ENCODE measurements at regions not wholly inside any gene's neighbourhood (a gene's known extent, or its start where the extent isn't known, plus 50 kb on each side); places are given as distances from the start of the nearest gene placed in this dataset.

DNA sequence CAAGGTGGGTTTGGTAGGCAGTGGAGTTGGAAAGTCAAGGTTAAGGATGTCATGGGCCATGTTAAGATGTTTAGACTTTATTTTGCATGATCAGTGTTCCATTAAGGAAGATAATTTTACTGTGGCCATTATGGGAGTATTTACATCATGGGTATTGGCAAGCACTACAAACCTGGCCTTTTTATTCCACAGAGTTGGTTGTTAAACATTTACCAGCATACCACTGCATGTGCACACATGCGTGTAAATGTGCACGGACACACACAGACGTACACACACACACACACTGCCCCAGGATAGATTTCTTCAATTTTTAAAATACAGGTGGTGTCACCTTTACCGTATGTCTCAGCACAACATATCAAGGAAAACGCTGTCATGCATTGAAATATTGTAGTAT lies 51.4 kb upstream of the ITGA6 start:
- Histone ChIP-seq H3K4me1 (ENCODE audit: control insufficient read depth in 2 of 3, insufficient read depth in 2 of 3, low read depth in 1 of 3, low read length in 3 of 3) (peaks cover 3 to 49% (median 31%) of the 10 kb centered on the region in 3 donors), H3K27me3 (ENCODE audit: control insufficient read depth, insufficient read depth, low read length) (no peaks in the 10 kb centered on the region), H3K36me3 (ENCODE audit: control insufficient read depth in 2 of 3, insufficient read depth in 3 of 3, low read length in 3 of 3) (no peaks in the 10 kb centered on the region), H3K27ac (ENCODE audit: low read depth in 2 of 2, low read length in 2 of 2) (peak overlapping the region in 1 of 2 donors; percentile 87), H3K9ac (ENCODE audit: low read length in 3 of 3) (no peak overlapping the region), H3K4me3 (ENCODE audit: low read length in 3 of 3) (peak overlapping the region in 1 of 3 donors; percentile 19), H3K9me3 (ENCODE audit: control insufficient read depth in 2 of 3, insufficient read depth in 1 of 3, low read length in 3 of 3) (no peaks in the 10 kb centered on the region)
- DNase-seq (no peak), FAIRE-seq (no peak)
- intact Hi-C loops (cut with DNase I): no loop called here
- TF ChIP-seq, protein P1, sequence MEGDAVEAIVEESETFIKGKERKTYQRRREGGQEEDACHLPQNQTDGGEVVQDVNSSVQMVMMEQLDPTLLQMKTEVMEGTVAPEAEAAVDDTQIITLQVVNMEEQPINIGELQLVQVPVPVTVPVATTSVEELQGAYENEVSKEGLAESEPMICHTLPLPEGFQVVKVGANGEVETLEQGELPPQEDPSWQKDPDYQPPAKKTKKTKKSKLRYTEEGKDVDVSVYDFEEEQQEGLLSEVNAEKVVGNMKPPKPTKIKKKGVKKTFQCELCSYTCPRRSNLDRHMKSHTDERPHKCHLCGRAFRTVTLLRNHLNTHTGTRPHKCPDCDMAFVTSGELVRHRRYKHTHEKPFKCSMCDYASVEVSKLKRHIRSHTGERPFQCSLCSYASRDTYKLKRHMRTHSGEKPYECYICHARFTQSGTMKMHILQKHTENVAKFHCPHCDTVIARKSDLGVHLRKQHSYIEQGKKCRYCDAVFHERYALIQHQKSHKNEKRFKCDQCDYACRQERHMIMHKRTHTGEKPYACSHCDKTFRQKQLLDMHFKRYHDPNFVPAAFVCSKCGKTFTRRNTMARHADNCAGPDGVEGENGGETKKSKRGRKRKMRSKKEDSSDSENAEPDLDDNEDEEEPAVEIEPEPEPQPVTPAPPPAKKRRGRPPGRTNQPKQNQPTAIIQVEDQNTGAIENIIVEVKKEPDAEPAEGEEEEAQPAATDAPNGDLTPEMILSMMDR (IDR thresholded peaks at IDR 0.05; ENCODE audit: borderline replicate concordance, extremely low read depth, insufficient read depth): no peak

DNA sequence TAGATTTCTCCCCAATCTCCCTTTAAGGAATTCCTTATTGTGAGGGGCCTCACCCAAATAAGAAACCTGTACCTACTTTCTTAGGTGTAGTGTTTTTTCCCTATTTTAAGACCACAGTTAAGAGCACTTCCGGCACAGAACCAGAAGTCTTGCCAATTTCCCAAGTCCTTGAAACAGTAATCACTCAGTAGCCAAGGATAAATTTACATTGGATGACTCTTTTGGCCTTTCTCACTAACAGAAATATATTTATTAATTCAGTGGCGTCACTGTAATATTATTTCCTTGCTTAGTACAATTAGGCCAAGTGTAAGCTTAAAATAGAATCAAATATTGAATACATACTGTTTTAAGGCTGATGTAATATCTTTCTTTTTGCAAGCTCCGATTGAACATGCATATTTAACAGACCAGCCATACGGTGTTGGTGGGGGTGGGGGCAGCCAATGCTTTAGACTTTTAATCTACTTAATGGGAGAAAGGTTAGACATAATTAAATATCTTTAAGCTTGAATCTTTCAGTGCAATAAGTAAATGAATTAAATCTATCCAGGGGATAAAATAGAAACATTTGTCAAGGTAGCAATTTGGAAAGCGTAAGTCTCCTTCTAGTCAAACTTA lies 50.8 kb upstream of the ITGA6 start:
- H3K36me3 ChIP-seq (ENCODE audit: control insufficient read depth in 2 of 3, insufficient read depth in 3 of 3, low read length in 3 of 3): no peaks in the 10 kb centered on the region
- no peaks in the 10 kb centered on the region for H3K9me3 ChIP-seq (ENCODE audit: control insufficient read depth in 2 of 3, insufficient read depth in 1 of 3, low read length in 3 of 3)
- H3K4me3 ChIP-seq (ENCODE audit: low read length in 3 of 3): no peak overlapping the region
- TF ChIP-seq, protein P1 (IDR thresholded peaks at IDR 0.05; ENCODE audit: borderline replicate concordance, extremely low read depth, insufficient read depth): no peak
- DNase-seq (no peak), FAIRE-seq (no peak)
- no peaks in the 10 kb centered on the region for H3K27me3 ChIP-seq (ENCODE audit: control insufficient read depth, insufficient read depth, low read length)
- intact Hi-C loops (cut with DNase I): no loop called here
- peak overlapping the region in 1 of 2 donors; percentile 87 for H3K27ac ChIP-seq (ENCODE audit: low read depth in 2 of 2, low read length in 2 of 2)
- H3K9ac ChIP-seq (ENCODE audit: low read length in 3 of 3): no peak overlapping the region
- peaks cover 3 to 51% (median 35%) of the 10 kb centered on the region in 3 donors for H3K4me1 ChIP-seq (ENCODE audit: control insufficient read depth in 2 of 3, insufficient read depth in 2 of 3, low read depth in 1 of 3, low read length in 3 of 3)

DNA sequence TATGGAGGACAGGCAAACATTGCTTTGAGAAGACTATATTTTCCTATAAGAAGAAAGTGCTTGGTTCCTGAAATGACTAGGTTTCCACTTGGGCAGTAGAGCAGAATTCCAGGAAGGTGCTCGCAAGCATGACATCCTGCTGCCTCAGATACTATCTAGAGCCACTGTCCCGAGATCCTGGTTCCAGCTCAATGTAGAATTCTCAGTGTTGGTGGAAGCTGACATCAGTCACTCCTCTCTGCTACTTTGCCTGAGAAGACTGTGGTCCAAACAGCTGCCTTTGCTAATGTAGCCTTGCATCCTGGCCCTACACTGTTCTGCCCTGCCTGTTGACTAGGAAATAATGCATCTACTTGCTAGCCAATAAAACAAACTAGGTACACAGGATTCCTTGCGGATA lies 50.0 kb upstream of the ITGA6 start:
- Histone ChIP-seq H3K9me3 (ENCODE audit: control insufficient read depth in 2 of 3, insufficient read depth in 1 of 3, low read length in 3 of 3) (no peaks in the 10 kb centered on the region), H3K9ac (ENCODE audit: low read length in 3 of 3) (no peak overlapping the region), H3K36me3 (ENCODE audit: control insufficient read depth in 2 of 3, insufficient read depth in 3 of 3, low read length in 3 of 3) (no peaks in the 10 kb centered on the region), H3K4me3 (ENCODE audit: low read length in 3 of 3) (no peak overlapping the region), H3K27ac (ENCODE audit: low read depth in 2 of 2, low read length in 2 of 2) (peak overlapping the region in 1 of 2 donors; percentile 29), H3K4me1 (ENCODE audit: control insufficient read depth in 2 of 3, insufficient read depth in 2 of 3, low read depth in 1 of 3, low read length in 3 of 3) (peaks cover 3 to 51% (median 35%) of the 10 kb centered on the region in 3 donors), H3K27me3 (ENCODE audit: control insufficient read depth, insufficient read depth, low read length) (no peaks in the 10 kb centered on the region)
- no peak for FAIRE-seq
- intact Hi-C loops (cut with DNase I): no loop called here
- no peak for DNase-seq
- TF ChIP-seq, protein P1 (IDR thresholded peaks at IDR 0.05; ENCODE audit: borderline replicate concordance, extremely low read depth, insufficient read depth): no peak
